ENCODE measurements at regions not wholly inside any gene's neighbourhood (a gene's known extent, or its start where the extent isn't known, plus 50 kb on each side); places are given as distances from the start of the nearest gene placed in this dataset.

DNA sequence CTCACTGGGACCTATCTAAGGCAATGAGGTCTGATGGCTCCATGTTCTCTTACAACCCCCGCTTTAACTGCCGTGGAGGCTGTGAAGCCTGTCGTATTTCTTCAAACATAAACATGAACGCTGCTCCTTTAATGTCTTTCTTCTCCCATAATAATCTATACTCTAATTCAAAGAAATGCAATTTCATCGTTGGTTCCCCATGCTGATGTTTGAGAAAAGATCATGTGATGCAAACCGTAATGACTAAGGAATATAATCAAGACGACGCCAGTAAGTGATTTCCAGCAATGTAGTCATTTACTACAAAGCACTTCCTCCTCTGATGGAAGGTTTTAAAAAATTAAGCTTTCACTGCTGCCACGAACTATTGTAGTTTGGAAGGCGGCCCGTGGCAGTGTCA is 102.6 kb upstream of the NEBL start:
- TF ChIP-seq SMC3 (IDR thresholded peaks at IDR 0.05; ENCODE audit: borderline replicate concordance, low read length) (no peak), SIN3A (IDR thresholded peaks at IDR 0.05; ENCODE audit: low read depth, low read length) (no peak), NR2F1 (conservative IDR thresholded peaks at IDR 0.05) (no peak), SPI1 (IDR thresholded peaks at IDR 0.05; ENCODE audit: borderline replicate concordance, insufficient read depth, low read depth, low read length) (no peak), ASH2L (IDR thresholded peaks at IDR 0.05; ENCODE audit: borderline replicate concordance, low read depth) (no peak), PBX3 (IDR thresholded peaks at IDR 0.05; ENCODE audit: insufficient replicate concordance, low read depth, low read length) (no peak), ZNF274 (IDR thresholded peaks at IDR 0.05; ENCODE audit: insufficient read depth, insufficient read length) (no peak), POLR2AphosphoS5 (IDR thresholded peaks at IDR 0.05; ENCODE audit: low read length) (no peak), NKRF (conservative IDR thresholded peaks at IDR 0.05) (no peak), ZNF24 (IDR thresholded peaks at IDR 0.05) (no peak)
- TF ChIP-seq, protein P1, sequence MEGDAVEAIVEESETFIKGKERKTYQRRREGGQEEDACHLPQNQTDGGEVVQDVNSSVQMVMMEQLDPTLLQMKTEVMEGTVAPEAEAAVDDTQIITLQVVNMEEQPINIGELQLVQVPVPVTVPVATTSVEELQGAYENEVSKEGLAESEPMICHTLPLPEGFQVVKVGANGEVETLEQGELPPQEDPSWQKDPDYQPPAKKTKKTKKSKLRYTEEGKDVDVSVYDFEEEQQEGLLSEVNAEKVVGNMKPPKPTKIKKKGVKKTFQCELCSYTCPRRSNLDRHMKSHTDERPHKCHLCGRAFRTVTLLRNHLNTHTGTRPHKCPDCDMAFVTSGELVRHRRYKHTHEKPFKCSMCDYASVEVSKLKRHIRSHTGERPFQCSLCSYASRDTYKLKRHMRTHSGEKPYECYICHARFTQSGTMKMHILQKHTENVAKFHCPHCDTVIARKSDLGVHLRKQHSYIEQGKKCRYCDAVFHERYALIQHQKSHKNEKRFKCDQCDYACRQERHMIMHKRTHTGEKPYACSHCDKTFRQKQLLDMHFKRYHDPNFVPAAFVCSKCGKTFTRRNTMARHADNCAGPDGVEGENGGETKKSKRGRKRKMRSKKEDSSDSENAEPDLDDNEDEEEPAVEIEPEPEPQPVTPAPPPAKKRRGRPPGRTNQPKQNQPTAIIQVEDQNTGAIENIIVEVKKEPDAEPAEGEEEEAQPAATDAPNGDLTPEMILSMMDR (IDR thresholded peaks at IDR 0.05 in 2 of 3, conservative IDR thresholded peaks at IDR 0.05 in 1 of 3; ENCODE audit: control insufficient read depth in 2 of 3, extremely low read depth in 1 of 3, insufficient read depth in 1 of 3, low read depth in 3 of 3, low read length in 3 of 3), result no peak
